GM06990 (cell line): ENCODE measurements at regions not wholly inside any gene's neighbourhood (a gene's known extent, or its start where the extent isn't known, plus 50 kb on each side); places are given as distances from the start of the nearest gene placed in this dataset.
A peak's percentile ranks its signal among the peaks of the same experiment; 100 is the strongest.

Experiments
- DNase-seq: peaks from one replicate; pipeline ENCODE4 v3.0.0-alpha.2; 2011; ENCODE audit not compliant: insufficient read length; ENCODE audit errors: extremely low read depth
- H3K27me3 ChIP-seq: replicated peaks from 2 replicates; pipeline ENCODE4 v1.6.0; 2011; ENCODE audit warnings: low read length; ENCODE audit not compliant: control insufficient read depth, insufficient read depth
- H3K36me3 ChIP-seq: 2 replicates; pipeline ENCODE4 v1.5.1; 2011; ENCODE audit warnings: low read length; ENCODE audit not compliant: control insufficient read depth, insufficient read depth
- H3K4me3 ChIP-seq: replicated peaks from 2 replicates; pipeline ENCODE4 v1.5.1; 2011; ENCODE audit warnings: low read depth, mild to moderate bottlenecking, control low read depth, low read length
- CTCF ChIP-seq: IDR thresholded peaks from 2 replicates; pipeline ENCODE4 v1.5.1; 2011; ENCODE audit warnings: low read length, control low read depth, mild to moderate bottlenecking, inconsistent platforms; ENCODE audit not compliant: insufficient read depth, poor library complexity, severe bottlenecking

- Histone ChIP-seq H3K27me3 (no peaks in the 10 kb centered on the region), H3K36me3 (no peaks in the 10 kb centered on the region), H3K4me3 (peak overlapping the region; percentile 69)
- TF ChIP-seq CTCF, result no peak
- DNase-seq, result no peak
These were observed 1319.8 kb downstream of the TMEM121 start for GRCh38 chr14:106846218-106846617.

GRCh38 chr14:106848330-106849121, 1322.1 kb downstream of the TMEM121 start:
- no peaks in the 10 kb centered on the region for H3K36me3 ChIP-seq
- peak; percentile 52 for TF ChIP-seq CTCF
- DNase-seq, result peak; percentile 47
- H3K27me3 ChIP-seq, result no peaks in the 10 kb centered on the region
- H3K4me3 ChIP-seq, result no peak overlapping the region

GRCh38 chr14:106850913-106851825, 1324.8 kb downstream of the TMEM121 start:
- no peaks in the 10 kb centered on the region for H3K27me3 ChIP-seq
- no peaks in the 10 kb centered on the region for H3K36me3 ChIP-seq
- peak; percentile 72 for DNase-seq
- peak overlapping the region; percentile 63 for H3K4me3 ChIP-seq
- TF ChIP-seq CTCF, result peak; percentile 11

GRCh38 chr14:106872611-106873446, 1346.4 kb downstream of the TMEM121 start:
- no peaks in the 10 kb centered on the region; the same call in 1 of the 2 replicates for H3K27me3 ChIP-seq
- peak; percentile 76 for TF ChIP-seq CTCF
- DNase-seq, result peak; percentile 75
- 0 out of 2 replicates have a peak overlapping the region, but pooled peaks have one; percentile 0 for H3K4me3 ChIP-seq
- H3K36me3 ChIP-seq, result no peaks in the 10 kb centered on the region

GRCh38 chr14:106874350-106874749, 1348.0 kb downstream of the TMEM121 start:
- no peaks in the 10 kb centered on the region; the same call in 1 of the 2 replicates for H3K27me3 ChIP-seq
- no peak for DNase-seq
- no peak overlapping the region for H3K4me3 ChIP-seq
- no peaks in the 10 kb centered on the region for H3K36me3 ChIP-seq
- TF ChIP-seq CTCF, result no peak
